SU-DHL-6 (cell line): ENCODE measurements at regions not wholly inside any gene's neighbourhood (a gene's known extent, or its start where the extent isn't known, plus 50 kb on each side); places are given as distances from the start of the nearest gene placed in this dataset.

Experiments
- EZH2phosphoT487 ChIP-seq: fragments of 200-600 bp; sonication (generic), shearing (Covaris generic); conservative IDR thresholded peaks from 2 replicates; pipeline ENCODE4 v1.6.1; 2018; ENCODE audit warnings: mild to moderate bottlenecking, antibody characterized with exemption, low read length, moderate library complexity, mixed read lengths
- TF ChIP-seq, protein P1 (sequence below): fragments of 200-600 bp; sonication (generic); IDR thresholded peaks from one replicate; pipeline ENCODE4 v1.5.1; 2017; ENCODE audit warnings: antibody characterized with exemption, mild to moderate bottlenecking, low read length, moderate library complexity; ENCODE audit not compliant: insufficient read depth, poor library complexity, severe bottlenecking

DNA sequence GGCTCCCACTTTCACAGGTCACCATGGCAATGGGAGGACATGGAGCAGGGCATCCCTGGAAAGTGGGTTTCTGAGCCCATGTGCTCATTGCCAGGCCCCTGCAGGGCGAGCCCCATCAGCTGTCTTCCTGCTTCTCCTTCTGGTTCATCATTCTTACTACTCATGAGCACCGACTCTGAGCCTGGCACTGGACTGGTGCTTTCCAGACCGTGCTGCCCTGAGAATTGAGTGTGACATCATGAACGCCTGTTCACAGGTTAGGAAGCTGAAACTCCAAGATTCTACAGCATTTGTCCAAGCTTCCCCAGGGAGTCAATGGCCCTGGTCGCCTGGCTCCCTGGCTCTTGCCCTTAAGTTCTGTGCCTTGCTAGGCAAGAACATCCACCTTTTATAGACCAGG lies 210.4 kb upstream of the ZNF536 start:
- TF ChIP-seq, protein P1, sequence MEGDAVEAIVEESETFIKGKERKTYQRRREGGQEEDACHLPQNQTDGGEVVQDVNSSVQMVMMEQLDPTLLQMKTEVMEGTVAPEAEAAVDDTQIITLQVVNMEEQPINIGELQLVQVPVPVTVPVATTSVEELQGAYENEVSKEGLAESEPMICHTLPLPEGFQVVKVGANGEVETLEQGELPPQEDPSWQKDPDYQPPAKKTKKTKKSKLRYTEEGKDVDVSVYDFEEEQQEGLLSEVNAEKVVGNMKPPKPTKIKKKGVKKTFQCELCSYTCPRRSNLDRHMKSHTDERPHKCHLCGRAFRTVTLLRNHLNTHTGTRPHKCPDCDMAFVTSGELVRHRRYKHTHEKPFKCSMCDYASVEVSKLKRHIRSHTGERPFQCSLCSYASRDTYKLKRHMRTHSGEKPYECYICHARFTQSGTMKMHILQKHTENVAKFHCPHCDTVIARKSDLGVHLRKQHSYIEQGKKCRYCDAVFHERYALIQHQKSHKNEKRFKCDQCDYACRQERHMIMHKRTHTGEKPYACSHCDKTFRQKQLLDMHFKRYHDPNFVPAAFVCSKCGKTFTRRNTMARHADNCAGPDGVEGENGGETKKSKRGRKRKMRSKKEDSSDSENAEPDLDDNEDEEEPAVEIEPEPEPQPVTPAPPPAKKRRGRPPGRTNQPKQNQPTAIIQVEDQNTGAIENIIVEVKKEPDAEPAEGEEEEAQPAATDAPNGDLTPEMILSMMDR, result no peak
- no peak for TF ChIP-seq EZH2phosphoT487
